ENCODE measurements at regions not wholly inside any gene's neighbourhood (a gene's known extent, or its start where the extent isn't known, plus 50 kb on each side); places are given as distances from the start of the nearest gene placed in this dataset.
"Not testable (repeated sequence)": the region's sequence is repeated elsewhere in the genome, so short reads cannot be mapped to it uniquely, and the experiment has no call there.

GRCh38 chr2:182595650-182596049, 120.4 kb upstream of the DNAJC10 start:
- DNase-seq (ENCODE audit: low read depth), result no peak

DNA sequence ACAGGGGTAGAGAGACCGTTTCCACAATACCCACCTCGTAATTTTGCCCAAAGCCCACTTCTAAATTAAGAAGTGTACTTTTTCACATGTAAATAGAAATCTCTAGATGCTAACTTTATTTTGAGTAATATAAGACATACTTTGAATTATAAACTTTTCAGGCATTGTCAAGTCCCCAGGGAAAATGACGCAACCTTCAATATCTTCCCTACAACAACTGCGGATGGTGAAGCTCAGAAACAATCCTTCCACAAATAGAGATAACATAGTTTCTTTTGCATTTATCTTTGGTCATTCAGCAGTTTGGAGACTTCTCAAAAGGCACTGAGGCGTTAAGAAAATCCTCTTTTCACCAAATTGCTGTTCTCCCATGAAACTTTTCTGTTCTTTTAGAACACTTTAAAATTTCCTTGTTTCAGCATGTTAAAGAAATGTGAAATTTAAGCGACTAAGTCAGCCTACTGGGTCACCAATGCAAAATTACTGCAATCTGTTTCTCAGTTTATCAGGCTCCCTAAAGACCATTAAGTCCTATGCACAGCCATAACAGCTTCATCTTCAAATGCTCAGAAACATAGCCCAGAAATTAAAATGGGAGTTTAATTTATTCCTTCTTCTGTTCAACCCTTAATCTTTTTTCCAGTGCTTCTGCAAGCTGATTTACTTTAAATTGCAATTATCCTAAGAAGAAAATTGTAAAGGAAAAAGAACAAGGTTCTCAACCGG, 118.3 kb upstream of the DNAJC10 start:
- no peak for DNase-seq (ENCODE audit: low read depth)

DNA sequence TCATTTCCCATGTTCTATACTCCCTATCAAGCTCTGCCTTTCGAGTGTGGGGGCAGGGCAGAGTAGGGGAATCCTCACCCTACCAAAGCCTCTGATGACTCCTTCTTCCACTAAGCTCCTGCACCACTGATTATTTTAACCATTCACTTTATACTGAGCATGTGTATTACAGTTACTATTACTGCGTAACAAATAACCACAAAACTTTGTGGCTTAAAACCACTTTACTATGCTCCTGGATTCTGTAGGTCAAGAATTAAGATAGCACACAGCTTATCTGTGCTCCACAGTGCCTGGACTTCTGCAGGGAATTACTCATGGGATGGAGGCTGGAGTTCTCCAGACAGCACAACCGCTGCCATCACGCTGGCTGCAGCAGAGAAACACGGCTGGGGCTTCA, 117.4 kb upstream of the DNAJC10 start:
- DNase-seq (ENCODE audit: low read depth), result no peak

GRCh38 chr2:182605166-182605565, 110.9 kb upstream of the DNAJC10 start:
- DNase-seq (ENCODE audit: low read depth), result peak; percentile 63

DNA sequence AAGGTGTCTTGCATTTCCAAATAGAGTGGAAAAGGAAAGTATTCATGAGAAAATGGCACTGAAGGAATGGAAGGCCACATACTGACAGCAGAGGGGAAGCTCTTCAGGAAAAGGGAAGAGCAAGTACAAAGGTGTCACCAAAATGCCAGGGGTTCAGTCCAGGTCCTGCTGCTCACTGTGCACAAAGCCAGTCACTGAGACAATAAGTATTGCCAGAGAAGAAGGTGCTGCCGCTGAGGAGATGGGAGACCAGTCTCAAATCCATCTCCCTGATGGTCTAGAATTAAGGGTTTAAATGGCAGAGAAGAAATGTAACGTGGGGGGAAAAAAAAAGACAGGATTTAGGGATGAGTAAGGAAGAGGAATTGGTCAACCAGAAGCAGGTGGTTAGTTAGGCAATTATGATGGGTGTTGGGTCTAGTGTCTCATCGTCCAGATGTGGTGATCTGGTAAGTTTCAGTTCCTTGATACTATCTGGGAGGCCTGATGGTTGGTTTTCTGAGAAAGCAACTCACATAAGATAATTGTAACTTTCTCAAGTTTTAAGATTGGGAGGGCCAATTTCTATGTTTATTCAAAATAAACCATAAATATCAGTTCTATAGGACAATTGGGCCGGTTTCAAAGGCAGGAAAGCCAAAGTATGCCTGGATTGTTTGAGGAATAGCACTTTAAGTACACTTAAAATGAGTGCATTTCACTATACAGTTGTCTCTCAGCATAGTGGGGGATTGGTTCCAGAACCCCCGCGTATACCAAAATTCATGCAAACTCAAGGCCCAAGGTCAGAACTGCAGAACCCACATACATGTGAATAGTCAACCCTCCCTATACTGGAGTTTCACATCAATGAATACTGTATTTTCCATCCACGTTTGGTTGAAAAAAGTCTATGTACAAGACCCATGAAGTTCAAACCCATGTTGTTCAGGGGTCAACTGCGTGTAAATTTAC, 109.1 kb upstream of the DNAJC10 start:
- DNase-seq (ENCODE audit: low read depth), result no peak

DNA sequence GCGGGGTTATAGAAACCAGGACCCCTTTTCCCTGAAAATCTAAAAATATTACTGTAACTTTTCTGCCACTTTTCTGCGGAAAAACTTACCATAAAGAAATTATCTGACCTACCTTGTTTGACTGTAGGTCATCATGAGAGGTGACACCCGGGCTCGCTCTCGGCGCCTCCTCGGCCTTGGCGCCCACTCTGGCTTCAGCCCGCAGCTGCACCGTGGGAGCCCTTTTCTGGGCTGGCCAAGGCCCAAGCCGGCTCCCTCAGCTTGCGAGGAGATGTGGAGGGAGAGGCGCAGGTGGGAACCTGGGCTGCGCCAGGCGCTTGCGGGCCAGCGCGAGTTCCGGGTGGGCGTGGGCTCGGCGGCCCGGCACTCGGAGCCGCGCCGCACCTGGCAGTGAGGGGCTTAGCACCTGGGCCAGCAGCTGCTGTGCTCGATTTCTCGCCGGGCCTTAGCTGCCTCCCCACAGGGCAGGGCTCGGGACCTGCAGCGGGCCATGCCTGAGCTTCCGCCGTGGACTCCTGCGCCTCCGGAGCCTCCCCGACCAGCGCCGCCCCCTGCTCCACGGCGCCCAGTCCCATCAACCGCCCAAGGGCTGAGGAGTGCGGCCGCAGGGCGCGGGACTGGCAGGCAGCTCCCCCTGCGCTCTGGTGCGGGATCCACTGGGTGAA, 107.7 kb upstream of the DNAJC10 start:
- DNase-seq (ENCODE audit: low read depth), result no peak

DNA sequence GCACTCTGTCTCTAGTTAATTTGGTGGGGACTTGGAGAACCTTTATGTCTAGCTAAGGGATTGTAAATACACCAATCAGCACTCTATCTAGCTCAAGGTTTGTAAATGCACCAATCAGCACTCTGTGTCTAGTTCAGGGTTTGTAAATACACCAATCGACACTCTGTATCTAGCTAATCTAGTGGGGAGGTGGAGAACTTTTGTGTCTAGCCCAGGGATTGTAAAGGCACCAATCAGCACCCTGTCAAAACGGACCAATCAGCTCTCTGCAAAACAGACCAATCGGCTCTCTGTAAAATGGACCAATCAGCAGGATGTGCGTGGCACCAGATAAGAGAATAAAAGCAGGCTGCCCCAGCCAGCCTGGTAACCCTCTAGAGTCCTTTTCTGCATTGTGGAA, 107.1 kb upstream of the DNAJC10 start:
- DNase-seq (ENCODE audit: low read depth), result not testable (repeated sequence)

- DNase-seq (ENCODE audit: low read depth), result no peak
Observed at GRCh38 chr2:182610231-182610630, 105.8 kb upstream of the DNAJC10 start.

GRCh38 chr2:182611009-182611408, 105.0 kb upstream of the DNAJC10 start:
- no peak for DNase-seq (ENCODE audit: low read depth)

DNA sequence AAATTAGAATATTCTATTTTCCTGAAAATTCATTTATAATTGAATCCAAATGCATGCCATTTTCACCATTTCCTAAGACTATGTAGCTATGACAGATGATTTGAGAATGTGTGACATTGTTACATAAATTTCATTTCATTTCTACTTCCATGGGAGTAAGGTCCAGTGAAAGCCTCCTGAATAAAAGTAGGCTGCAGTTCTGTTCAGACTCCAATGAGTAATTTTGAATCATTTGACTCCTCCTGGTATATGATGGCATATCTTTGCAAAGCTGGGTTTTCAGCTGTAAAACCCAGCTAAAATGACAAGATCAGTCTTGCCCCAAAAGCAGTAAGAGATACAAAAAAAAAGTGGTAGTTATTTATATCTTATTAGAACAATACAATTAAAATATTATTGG, 101.0 kb upstream of the DNAJC10 start:
- peak; percentile 32 for DNase-seq (ENCODE audit: low read depth)

- DNase-seq (ENCODE audit: low read depth), result peak; percentile 93
Observed at GRCh38 chr2:182616471-182617393, 99.3 kb upstream of the DNAJC10 start.

GRCh38 chr2:182618672-182619079, 97.4 kb upstream of the DNAJC10 start:
- DNase-seq (ENCODE audit: low read depth), result peak; percentile 54

DNA sequence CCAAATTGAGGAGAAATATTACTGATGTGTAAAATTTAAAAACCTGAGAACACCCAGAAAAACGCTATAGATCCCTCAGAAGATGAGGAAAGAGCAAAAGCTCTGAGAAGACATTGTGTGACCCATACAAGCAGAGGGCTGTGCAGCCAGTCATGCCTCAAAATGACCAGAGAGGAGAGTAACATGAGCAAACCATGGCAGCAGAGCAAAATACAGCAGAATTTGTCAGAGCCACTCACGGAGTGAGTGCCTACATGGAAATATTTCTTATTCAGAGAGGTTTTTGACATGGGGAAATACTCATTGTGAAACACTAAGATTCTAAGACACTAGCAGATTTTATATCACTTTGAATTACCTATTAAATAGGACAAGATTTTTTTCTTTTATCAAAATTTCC, 96.8 kb upstream of the DNAJC10 start:
- no peak for DNase-seq (ENCODE audit: low read depth)

- DNase-seq (ENCODE audit: low read depth), result no peak
Observed at GRCh38 chr2:182621191-182621590, 94.9 kb upstream of the DNAJC10 start.

DNA sequence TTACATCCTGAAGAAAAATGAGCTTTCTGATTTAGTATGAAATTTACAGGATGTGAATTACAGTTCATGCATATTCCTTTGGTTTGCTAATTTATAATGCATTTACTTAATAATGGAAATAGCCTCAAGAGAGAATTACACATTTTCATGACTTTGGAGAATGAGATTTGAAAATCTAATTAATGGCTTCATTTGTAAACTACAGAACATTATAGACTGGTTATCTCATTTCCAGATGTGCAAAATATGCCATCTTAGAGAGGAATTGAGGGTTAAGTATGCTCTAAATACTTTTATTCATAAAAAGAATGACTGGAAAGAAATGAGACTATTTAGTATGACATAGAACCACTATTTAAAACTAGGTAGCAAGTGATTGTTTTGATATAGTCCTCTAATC, 94.2 kb upstream of the DNAJC10 start:
- peak; percentile 33 for DNase-seq (ENCODE audit: low read depth)

GRCh38 chr2:182622231-182622630, 93.8 kb upstream of the DNAJC10 start:
- DNase-seq (ENCODE audit: low read depth), result peak; percentile 16

- DNase-seq (ENCODE audit: low read depth), result no peak
Observed at GRCh38 chr2:182625814-182626213, 90.2 kb upstream of the DNAJC10 start.

GRCh38 chr2:182628916-182629315, 87.1 kb upstream of the DNAJC10 start:
- no peak for DNase-seq (ENCODE audit: low read depth)

- no peak for DNase-seq (ENCODE audit: low read depth)
Observed at GRCh38 chr2:182630207-182630606, 85.8 kb upstream of the DNAJC10 start.

DNA sequence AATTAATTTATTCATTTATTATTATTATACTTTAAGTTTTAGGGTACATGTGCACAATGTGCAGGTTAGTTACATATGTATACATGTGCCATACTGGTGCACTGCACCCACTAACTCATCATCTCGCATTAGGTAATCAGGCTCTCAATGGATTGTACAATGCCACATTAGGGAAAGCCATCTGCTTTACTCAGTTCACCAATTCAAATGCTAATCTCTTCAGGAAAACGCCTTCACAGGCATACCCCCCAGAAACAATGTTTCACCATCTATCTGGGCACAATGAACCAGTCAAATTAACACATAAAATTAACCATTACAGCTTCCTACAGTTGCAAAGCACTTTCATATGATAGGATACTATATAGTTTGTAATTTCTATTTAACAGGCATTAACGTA, 84.8 kb upstream of the DNAJC10 start:
- DNase-seq (ENCODE audit: low read depth), result no peak

- no peak for DNase-seq (ENCODE audit: low read depth)
Observed at GRCh38 chr2:182634386-182634785, 81.7 kb upstream of the DNAJC10 start.

DNA sequence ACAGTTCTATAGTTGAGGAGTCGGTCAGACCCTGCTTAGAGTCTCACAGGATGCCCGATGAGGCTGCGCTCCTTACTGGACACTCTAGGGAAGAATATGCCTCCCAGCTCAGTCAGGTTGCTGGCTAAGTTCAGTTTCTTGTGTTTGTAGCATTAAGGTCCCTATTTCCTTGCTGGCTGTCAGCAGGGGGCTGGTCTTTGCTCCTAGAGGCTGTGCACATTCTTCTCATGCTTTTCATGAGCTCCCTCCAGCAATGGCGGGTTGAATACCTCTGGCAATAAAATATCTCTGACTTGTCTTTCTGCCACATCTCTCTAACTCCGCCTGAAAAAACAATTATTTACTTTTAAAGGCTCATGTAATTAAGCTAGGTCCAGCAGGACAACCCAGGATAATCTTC, 79.4 kb upstream of the DNAJC10 start:
- peak; percentile 60 for DNase-seq (ENCODE audit: low read depth)

All from EH (cell line).